Kasumi-1 (cell line): ENCODE measurements at regions not wholly inside any gene's neighbourhood (a gene's known extent, or its start where the extent isn't known, plus 50 kb on each side); places are given as distances from the start of the nearest gene placed in this dataset.

Experiments
- DNase-seq, 2 experiments: peaks; one replicate each; lab custom pipeline; 2025; lab: John Stamatoyannopoulos, UW

DNA sequence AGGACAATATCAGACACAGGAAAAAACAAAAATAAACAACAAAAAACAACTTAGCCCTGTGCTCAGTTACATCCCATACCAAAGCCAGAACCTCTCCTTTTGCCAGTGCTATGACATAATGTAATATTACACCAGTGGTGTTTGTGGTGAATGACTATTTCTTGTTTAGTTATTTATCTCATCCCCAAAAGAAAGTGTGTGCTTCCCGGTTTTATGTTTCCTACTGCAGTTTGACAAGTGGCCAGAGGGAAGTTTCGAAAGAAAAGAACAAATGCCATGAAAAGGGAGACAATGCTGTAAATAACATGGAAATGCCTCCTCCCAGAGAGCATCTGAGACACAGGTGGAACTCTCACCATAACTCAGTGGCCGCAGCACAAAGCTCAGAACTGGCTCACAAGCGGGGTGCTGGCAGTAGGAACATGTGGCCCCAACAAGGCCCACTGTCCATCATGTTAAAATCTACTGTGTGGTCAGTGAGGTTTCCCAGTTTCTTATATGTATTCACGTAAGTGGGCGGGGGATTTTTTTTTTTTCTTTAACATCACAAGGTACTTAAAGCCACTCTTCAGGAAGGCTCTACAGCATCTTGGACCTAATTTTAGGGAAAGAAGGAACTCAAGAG lies 158.2 kb downstream of the BARHL2 start:
- no peak for DNase-seq

DNA sequence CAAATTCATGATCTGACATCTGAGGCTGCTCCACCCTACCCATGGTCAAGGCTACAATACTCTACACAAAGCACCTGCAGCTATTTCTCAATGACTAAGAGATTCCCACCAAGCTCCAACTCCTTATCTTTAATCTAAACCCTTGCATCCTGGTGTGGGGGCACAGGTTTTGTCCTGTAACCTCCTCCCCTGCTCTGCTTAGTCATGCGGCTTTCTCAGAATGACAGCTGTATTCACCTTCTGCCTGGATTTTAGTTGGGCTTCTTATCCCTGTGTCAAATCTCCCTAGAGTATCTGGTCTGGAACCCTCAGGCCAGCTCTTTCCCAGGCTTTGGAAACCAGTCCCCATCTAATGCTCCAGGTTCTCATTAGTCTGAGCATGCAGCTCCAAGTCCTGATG lies 159.0 kb downstream of the BARHL2 start:
- no peak for DNase-seq

DNA sequence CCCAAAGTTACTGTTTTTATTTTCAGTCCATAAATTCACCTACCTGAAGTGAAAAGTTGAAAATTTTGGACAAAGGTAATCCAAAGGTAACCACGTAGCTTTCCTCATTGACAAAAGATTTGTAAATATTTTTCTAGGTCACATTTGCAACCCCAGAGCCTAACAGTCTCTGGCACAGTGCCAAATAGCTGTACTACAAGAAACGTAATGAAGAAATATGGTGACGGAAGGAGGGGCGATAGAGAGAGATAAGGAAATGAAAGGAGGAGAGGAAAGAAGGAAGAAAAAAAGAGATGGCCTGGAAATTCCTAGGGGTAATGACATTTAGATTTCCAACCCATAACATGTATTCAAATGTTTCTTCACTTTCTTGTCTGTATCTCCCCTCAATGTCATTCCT lies 159.4 kb downstream of the BARHL2 start:
- DNase-seq = no peak

DNA sequence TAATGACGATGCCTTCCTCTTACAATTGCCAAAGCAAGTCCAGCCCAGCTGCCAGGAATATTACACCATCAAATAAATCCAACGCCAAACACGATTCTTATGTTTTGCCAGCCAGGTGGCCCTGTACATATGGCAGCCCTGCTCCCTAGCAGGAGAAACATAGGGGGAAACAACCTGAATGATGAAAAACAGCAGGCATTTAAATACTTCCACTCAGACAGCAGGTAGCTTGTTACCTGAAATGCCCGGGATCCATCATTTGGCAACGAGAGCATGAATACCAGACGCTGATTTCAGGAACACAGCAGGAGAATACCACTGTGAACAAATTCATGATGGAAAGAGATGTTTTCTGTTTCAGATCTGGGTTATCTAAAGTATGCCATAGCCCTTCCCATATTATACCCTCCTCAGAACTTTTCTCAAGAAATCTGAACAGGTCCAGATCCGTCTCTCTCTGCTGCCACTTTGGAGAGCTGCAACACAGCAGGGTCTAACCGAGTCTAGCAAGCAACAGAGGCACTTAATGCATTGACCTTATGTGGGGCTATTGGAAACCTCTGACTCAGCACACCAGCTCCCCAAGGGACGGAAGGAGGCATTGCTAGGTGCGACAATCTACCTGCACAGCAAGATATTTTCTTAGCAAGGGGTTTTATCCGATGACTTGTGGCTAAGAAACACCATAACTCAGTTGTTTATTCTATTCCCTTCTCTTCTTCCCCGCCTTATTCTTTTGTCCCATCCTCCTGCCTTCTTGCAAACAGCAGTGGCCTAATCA lies 166.3 kb downstream of the BARHL2 start:
- DNase-seq = no peak

DNA sequence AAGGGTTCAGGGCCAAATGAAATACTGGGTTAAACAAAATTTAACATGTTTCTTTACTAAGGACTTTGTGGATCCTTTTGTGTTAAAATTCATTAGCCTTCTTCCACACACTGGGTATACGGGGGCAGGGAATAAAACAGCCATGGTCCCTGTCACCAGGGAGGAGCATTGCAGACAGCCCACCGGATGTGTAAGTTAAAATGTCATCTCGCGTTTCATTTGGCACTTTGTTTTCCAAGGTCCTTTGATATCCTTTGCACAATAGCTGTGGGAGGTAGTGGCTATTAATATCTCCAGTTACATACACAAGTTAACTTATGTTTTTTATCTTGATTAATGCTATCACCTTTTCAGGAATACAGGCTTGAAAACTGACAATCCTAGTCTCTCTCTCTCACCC lies 172.7 kb downstream of the BARHL2 start:
- no peak for DNase-seq

DNA sequence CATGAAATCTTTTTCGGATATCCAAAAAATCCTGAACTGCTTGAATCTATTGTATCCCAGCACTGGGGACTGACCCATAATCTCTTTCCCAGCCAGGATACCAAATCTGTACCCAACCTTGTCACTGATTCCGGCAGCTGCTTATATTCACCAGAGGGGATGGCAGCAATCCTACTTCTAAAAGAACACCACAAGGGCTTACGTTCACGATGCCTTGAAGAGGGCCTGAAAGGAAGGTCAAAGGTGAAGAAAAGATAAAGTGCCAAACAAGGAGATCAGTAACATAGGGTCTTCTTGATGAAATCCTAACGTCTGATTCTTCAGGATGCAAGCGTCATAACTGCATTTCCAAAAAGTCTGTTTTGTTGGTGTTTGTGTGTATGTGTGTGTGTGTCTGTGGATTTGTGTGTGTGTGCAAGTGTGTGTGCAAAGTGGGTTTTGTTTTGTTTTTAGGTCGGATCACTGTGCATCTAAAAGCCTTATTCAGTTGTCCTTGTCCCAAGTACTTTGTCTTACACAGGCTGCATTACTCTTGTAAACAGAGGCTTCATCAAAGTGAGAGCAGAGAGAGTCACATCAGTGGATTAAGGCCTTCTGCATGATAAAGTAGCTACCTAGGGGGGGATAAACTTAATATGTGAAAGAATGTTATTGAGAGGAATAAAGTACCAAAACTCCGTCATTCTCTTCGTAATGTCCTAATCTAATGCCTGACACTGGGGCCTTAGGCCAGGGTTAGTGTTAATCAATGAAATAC lies 179.3 kb downstream of the BARHL2 start:
- no peak for DNase-seq

DNA sequence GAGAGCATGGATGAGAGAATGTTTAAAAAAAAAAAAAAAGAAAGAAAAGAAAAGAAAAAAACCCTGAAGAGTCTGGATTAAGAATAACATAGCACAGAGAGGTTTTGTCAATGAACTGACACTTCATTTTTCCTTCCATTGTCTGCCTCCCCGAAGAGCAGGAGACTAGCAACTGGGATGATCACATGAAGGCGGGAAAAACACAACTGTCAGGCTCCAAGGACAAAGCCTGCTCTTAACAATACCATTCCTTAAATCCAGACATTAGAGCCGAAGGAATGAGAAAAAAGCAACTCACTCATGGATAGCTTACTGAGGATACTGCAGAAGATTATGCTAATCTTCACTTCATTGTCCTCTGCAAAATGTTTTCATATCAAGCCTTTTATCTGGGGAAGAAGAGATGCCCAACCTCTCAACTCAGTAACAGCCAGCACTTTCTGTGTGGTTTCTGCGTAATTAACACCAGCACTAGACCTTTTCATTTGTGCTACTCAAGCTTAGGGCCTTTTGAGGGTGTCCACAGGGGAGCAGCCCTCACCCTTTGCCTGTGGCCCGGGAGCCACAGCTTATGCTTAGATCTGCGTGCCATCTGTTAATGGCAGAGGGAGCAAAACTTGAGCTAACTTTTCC lies 182.3 kb downstream of the BARHL2 start:
- DNase-seq = no peak

DNA sequence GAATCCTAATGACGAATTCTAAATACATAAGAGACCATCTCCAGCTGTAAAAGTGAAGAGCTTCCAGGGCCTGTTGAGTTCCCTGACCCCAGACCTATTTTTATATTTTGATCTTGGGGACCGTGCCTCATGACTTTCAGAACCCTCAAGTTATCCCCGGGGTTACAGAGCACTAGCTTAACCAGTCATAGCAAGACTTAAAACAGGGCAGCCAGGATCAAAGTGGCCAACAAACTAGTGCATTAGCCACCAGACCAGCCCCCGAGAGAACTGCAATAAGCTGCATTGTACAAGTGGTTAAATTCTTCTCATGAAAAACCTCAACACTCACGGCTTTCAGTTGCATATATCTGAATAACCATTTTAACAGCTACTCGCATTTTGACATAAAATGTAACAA lies 183.0 kb downstream of the BARHL2 start:
- no peak for DNase-seq

DNA sequence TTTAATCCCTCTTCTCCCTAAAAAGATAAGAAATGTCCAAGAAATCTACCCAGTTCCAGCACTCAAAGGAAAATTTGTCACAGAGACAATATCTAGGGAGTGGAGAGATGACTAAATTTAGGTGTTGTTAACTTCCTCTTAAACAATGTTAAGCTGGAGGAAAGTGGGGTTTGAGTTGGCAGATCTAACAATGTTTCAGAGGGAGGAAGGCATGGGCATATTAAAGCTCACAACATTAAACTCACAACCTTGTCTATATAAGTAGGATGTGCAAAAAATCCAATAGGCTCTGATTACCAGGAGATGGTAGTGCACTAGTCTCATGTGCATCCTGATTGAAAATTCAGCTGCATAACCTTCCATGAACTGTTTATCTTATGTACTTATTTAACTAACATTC lies 190.1 kb downstream of the BARHL2 start:
- DNase-seq = peak in 1 of 2 experiments; percentile 7

DNA sequence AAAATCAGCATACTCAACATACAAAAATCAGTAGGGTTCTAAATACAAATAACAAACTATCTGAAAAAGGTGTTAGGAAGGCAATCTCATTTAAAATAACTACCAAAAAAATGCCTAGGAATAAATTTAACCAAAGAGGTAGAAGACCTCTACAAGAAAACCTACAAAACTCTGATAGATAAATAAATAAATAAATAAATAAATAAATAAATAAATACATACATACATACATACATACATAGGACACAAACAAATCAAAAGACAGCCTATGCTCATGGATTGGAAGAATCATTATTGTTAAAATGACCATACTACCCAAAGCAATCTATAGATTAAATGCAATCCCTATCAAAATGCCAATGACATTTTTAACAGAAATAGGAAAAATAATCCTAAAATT lies 194.7 kb downstream of the BARHL2 start:
- no peak for DNase-seq

DNA sequence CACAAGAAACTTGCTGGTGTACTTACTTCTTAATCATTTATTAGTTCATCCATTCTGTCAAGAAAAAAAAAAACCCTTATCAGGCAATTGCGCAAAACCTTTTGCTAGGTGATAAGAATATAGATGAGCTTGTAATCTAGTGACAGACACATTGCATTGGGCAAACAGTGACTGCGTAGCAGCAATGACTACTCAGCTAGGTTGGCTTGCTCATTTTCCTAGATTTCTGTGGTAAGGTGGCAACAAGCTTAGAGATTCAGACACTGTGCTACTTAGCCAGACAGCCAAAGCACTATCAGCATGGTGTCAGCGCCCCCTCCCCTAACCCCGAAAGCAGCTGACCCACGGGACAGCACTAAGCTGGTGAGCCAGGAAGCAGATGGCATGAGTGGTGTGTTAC lies 203.1 kb downstream of the BARHL2 start:
- DNase-seq = no peak

DNA sequence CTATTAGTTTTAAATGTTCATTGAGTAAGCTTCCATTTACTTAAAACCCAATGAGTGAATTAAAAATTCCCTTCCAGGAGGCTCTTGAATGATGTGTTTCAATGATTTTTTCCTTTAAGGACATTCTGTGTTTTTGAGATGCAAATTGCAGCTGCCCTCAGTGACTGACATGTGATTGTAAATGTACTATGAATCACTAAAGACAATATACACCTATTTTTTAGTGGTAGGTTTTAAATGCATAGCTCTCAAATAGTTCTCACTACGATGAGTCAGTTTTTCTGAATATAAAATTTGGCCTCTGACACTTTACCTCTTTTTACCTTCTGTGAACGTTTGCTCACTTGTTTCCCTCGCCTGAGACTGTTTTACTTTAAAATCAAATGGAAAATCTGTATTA lies 204.7 kb downstream of the BARHL2 start:
- no peak for DNase-seq

DNA sequence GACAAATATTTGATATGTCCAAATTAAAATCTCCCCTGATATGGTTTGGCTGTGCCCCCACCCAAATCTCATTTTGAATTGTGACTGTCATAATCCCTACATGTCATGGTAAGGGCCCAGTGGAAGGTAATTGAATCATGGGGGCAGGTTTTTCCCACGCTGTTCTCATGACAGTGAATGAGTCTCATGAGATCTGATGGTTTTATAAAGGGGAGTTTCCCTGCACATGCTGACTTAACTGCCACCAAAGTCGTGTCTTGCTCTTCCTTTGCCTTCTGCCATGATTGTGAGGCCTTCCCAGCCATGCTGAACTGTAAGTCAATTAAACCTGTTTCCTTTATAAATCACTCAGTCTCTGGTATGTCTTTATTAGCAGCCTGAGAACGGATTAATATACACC lies 207.0 kb downstream of the BARHL2 start:
- no peak for DNase-seq

DNA sequence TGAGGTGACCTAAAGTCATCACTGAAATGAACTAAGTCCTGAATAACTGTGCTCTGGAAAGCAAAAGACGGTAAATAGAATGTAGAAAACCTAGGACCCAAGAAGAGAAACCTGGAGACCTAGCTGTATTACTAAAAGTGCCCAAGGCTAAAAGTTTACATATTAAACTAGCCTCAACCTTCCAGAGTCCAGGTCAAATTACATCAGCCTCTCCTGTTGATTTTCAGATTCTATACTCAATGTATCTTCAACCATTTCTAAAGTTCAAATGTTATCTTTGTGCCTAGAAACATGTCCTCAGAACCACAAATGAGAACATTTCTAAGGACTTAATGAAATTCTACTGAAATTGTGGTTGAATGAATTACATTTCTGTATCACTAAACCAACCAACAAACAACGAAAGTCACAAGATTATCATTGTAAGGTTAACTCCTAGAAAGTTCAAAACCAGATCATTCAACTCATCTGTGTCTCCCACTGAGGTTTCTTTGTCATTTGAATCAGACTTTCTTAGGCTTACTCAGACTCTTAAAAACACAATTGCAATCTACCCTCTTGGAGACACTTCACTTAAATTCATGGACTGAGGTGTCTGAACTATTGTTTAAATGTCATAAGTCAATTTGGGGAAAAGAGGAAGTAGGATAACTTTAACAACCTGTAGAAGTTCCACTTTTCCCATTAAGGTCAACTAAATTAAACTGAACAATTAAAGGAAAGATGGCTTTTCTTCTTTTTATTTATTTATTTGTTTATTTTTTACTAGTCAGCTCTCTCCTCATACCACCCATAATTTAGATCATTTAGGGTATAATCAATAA lies 207.7 kb downstream of the BARHL2 start:
- peak in 1 of 2 experiments; percentile 2 for DNase-seq

DNA sequence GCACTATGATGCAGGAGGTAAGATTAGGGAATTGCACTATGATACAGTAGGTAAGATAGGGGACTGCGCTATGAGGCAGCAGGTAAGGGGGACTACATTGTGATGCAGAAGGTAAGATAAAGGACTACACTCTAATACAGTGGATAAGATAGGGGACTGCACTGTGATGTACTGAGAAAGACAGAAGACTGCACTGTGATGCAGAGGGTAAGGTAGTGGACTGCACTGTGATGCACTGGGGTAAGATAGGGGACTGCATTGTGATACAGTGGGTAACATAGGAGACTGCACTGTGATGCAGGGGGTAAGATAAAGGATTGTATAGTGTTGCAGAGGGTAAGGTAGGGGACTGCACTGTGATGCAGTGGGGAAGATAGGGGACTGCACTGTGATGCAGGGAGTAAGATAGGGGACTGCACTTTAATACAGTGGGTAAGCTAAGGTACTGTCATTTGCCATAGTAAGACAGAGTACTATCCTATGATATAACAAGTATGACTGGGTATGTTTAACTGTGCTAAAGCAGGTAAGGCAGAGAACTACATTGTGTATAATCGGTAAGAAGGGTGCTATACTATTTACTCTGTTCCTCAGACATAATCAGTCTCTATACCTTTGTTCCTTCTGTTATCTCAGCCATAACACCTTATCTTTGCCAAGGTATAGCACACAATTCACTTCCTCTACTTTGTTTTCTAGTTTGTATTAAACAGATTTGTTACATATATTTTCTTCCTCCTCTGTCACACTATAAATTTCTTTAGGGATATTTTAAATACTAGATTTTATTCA lies 208.5 kb downstream of the BARHL2 start:
- DNase-seq = no peak

DNA sequence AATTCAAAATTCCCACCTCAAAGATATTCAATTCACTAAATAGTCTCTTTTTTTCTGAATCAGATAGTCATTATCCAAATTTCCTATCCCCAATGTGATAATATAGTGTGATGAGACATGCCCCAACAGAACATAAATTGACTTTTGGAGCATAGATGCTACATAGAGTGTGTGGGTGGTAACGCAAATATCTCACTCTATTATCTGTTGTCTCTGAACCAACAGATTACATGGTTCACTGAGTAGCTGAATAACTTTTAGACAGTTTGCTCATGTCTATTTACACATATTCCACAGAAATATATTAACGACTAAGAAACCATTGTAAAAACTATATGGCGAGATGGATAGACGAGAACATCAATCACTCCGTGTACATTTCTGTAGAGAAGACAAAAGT lies 209.9 kb downstream of the BARHL2 start:
- no peak for DNase-seq

DNA sequence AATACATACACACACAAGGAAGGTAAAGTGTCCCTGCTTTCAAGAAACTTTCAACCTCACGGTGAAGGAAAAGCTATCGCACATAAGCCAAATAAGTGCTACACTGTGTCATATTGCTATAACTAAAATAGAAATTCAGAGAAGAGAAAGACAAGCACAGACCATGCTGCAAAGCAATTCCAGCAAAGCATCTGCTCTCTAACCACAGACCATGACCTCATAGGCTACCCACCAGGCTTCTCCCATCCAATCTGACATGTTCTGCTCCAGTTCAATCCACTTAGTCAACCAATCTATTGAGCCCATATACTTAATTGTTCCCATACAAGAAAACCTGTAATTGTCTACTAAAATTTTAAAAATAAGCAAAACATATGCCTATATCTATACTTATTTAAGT lies 211.3 kb downstream of the BARHL2 start:
- DNase-seq = no peak

DNA sequence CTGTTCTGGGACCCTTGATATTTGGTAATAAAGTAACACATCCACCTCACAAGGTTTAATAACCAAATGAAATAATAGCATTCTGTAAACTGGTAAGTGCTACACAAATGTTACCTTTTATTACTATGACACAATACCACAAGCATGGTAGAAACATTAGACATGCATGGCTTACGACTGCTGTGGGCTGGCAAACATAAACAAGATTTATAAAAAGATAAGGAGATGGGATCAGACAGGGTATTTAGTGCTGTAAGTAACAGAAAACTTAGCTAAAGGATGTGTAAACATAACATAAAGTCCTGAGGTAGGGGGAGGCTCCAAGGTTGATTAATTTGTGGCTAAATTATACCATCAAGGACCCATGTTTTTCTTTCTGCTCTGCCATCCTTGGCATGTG lies 212.6 kb downstream of the BARHL2 start:
- no peak for DNase-seq

DNA sequence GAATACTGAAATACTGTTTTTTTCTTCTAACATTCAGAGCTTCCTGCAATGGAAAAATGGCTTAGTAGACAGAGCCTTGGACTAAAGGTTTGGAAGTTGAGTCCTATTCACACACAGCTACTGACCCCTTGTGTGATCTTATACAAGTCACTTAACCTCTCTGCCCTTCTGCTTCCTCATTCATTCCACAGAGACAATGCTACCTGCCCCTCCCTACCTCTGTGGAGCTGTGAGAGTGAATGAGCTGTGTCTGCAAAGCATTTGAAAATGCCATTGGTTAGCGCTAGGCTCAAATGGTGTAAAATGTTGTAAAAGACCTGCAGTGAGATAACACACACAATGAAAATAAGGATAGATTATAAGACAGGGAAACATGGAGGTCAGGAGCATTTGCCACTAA lies 214.4 kb downstream of the BARHL2 start:
- no peak for DNase-seq

DNA sequence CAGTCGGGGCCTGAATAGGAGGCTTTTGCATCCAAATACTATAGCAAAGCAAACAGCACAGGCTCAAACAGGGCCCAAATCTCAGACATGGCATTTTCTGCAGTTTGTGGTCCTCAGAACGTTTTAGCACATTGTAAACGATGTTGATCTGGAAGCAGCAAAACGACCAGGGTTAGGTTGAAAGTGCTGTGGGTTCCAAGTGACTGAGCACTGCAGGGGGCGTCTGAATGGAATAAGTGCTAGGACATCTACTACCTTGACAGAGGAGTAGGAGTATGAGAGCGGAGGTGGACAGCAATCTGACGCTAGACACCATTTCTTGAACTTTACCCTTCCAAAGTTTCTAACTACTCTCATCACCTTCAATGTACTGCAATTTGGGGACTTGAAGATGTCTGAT lies 214.9 kb downstream of the BARHL2 start:
- DNase-seq = no peak

DNA sequence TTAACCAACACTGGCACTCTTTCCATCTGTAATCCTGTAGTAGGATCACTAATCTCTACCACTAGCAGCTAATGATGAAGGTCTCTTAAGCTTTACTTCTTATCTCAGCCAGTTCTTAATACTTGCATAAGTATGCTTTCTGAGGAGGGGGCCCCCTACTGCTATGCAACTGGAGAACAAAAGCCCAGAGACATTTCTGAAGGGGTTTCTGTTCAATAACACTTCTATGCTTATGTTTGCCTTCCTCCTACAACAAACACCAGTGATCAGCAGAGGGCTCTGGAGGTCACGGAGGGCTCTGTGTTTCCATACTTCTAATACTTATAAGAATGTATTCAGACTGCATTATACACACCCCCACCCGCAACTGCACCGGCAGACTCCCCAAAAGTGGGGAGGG lies 215.8 kb downstream of the BARHL2 start:
- DNase-seq = no peak
